ENCODE measurements at regions not wholly inside any gene's neighbourhood (a gene's known extent, or its start where the extent isn't known, plus 50 kb on each side); places are given as distances from the start of the nearest gene placed in this dataset.

- no peak overlapping the region for H3K27ac ChIP-seq
- H3K9me3 ChIP-seq (replicated peaks in 1 of 3) = no peaks in the 10 kb centered on the region
- TF ChIP-seq POLR2A (IDR thresholded peaks at IDR 0.05) (no peak), CTCF (IDR thresholded peaks at IDR 0.05) (no peak)
- intact Hi-C loops (cut with DNase I) = no loop called here
- no peak overlapping the region for H3K4me3 ChIP-seq
- 83 to 89% (median 88%) methylated on average over 4 of the region's 4 CpGs for WGBS, 4 donors
- no peaks in the 10 kb centered on the region for H3K27me3 ChIP-seq
- no peaks in the 10 kb centered on the region for H3K36me3 ChIP-seq (replicated peaks in 1 of 2)
- H3K4me1 ChIP-seq (replicated peaks in 1 of 2) = no peaks in the 10 kb centered on the region
- DNase-seq = no peak
Measured at GRCh38 chr19:28984315-28984714, 228.6 kb downstream of the UQCRFS1 start.

- TF ChIP-seq CTCF (IDR thresholded peaks at IDR 0.05) = no peak
- TF ChIP-seq POLR2A (IDR thresholded peaks at IDR 0.05) = no peak
- Histone ChIP-seq H3K27me3 (no peaks in the 10 kb centered on the region), H3K4me3 (no peak overlapping the region), H3K4me1 (replicated peaks in 1 of 2) (no peaks in the 10 kb centered on the region), H3K9me3 (replicated peaks in 1 of 3) (no peaks in the 10 kb centered on the region), H3K36me3 (replicated peaks in 1 of 2) (no peaks in the 10 kb centered on the region), H3K27ac (no peak overlapping the region)
- intact Hi-C loops (cut with DNase I) = no loop called here
- DNase-seq = no peak
- 87 to 95% (median 91%) methylated on average over 6 of the region's 6 CpGs for WGBS, 4 donors
Measured at GRCh38 chr19:28983430-28983829, 229.5 kb downstream of the UQCRFS1 start.

- no peaks in the 10 kb centered on the region for H3K27me3 ChIP-seq
- intact Hi-C loops (cut with DNase I) = no loop called here
- 86 to 95% (median 92%) methylated on average over 2 of the region's 2 CpGs for WGBS, 4 donors
- no peaks in the 10 kb centered on the region for H3K9me3 ChIP-seq (replicated peaks in 1 of 3)
- H3K36me3 ChIP-seq (replicated peaks in 1 of 2) = no peaks in the 10 kb centered on the region
- TF ChIP-seq CTCF (IDR thresholded peaks at IDR 0.05) = no peak
- TF ChIP-seq POLR2A (IDR thresholded peaks at IDR 0.05) = no peak
- H3K27ac ChIP-seq = no peak overlapping the region
- H3K4me1 ChIP-seq (replicated peaks in 1 of 2) = no peaks in the 10 kb centered on the region
- no peak overlapping the region for H3K4me3 ChIP-seq
- DNase-seq = no peak
Measured at GRCh38 chr19:28981994-28982393, 231.0 kb downstream of the UQCRFS1 start.

- no peak for DNase-seq
- Histone ChIP-seq H3K36me3 (replicated peaks in 1 of 2) (no peaks in the 10 kb centered on the region), H3K4me3 (no peak overlapping the region), H3K27me3 (no peaks in the 10 kb centered on the region), H3K27ac (no peak overlapping the region), H3K4me1 (replicated peaks in 1 of 2) (no peaks in the 10 kb centered on the region), H3K9me3 (replicated peaks in 1 of 3) (no peaks in the 10 kb centered on the region)
- 77 to 89% (median 81%) methylated on average over 10 to 11 of the region's 11 CpGs for WGBS, 4 donors
- no peak for TF ChIP-seq CTCF (IDR thresholded peaks at IDR 0.05)
- TF ChIP-seq POLR2A (IDR thresholded peaks at IDR 0.05) = no peak
- intact Hi-C loops (cut with DNase I) = no loop called here
Measured at GRCh38 chr19:28981518-28981917, 231.4 kb downstream of the UQCRFS1 start.
